ENCODE measurements at regions not wholly inside any gene's neighbourhood (a gene's known extent, or its start where the extent isn't known, plus 50 kb on each side); places are given as distances from the start of the nearest gene placed in this dataset.

- Histone ChIP-seq H3K27ac (no peak overlapping the region), H3K9me3 (no peaks in the 10 kb centered on the region), H3K36me3 (no peaks in the 10 kb centered on the region), H3K4me3 (ENCODE audit: low read depth in 1 of 2, low read length in 1 of 2) (no peak overlapping the region), H3K27me3 (no peaks in the 10 kb centered on the region), H3K4me1 (ENCODE audit: control insufficient read depth in 1 of 2, insufficient read depth in 1 of 2, low read depth in 1 of 2, low read length in 1 of 2) (no peaks in the 10 kb centered on the region)
- TF ChIP-seq, protein P1, sequence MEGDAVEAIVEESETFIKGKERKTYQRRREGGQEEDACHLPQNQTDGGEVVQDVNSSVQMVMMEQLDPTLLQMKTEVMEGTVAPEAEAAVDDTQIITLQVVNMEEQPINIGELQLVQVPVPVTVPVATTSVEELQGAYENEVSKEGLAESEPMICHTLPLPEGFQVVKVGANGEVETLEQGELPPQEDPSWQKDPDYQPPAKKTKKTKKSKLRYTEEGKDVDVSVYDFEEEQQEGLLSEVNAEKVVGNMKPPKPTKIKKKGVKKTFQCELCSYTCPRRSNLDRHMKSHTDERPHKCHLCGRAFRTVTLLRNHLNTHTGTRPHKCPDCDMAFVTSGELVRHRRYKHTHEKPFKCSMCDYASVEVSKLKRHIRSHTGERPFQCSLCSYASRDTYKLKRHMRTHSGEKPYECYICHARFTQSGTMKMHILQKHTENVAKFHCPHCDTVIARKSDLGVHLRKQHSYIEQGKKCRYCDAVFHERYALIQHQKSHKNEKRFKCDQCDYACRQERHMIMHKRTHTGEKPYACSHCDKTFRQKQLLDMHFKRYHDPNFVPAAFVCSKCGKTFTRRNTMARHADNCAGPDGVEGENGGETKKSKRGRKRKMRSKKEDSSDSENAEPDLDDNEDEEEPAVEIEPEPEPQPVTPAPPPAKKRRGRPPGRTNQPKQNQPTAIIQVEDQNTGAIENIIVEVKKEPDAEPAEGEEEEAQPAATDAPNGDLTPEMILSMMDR (IDR thresholded peaks at IDR 0.05) = no peak
Measured at GRCh38 chr2:104563398-104563996, 290.4 kb upstream of the POU3F3 start.

GRCh38 chr2:104568247-104568646, 285.7 kb upstream of the POU3F3 start:
- no peak overlapping the region for H3K4me3 ChIP-seq (ENCODE audit: low read depth in 1 of 2, low read length in 1 of 2)
- TF ChIP-seq, protein P1 (IDR thresholded peaks at IDR 0.05) = no peak
- H3K36me3 ChIP-seq = no peaks in the 10 kb centered on the region
- no peak overlapping the region for H3K27ac ChIP-seq
- H3K27me3 ChIP-seq = no peaks in the 10 kb centered on the region
- H3K9me3 ChIP-seq = no peaks in the 10 kb centered on the region
- no peaks in the 10 kb centered on the region for H3K4me1 ChIP-seq (ENCODE audit: control insufficient read depth in 1 of 2, insufficient read depth in 1 of 2, low read depth in 1 of 2, low read length in 1 of 2)

- H3K9me3 ChIP-seq = no peaks in the 10 kb centered on the region
- TF ChIP-seq, protein P1 (IDR thresholded peaks at IDR 0.05) = no peak
- H3K36me3 ChIP-seq = no peaks in the 10 kb centered on the region
- H3K4me1 ChIP-seq (ENCODE audit: control insufficient read depth in 1 of 2, insufficient read depth in 1 of 2, low read depth in 1 of 2, low read length in 1 of 2) = no peaks in the 10 kb centered on the region
- no peak overlapping the region for H3K4me3 ChIP-seq (ENCODE audit: low read depth in 1 of 2, low read length in 1 of 2)
- H3K27me3 ChIP-seq = no peaks in the 10 kb centered on the region
- H3K27ac ChIP-seq = no peak overlapping the region
Measured at GRCh38 chr2:104570259-104570658, 283.7 kb upstream of the POU3F3 start.

DNA sequence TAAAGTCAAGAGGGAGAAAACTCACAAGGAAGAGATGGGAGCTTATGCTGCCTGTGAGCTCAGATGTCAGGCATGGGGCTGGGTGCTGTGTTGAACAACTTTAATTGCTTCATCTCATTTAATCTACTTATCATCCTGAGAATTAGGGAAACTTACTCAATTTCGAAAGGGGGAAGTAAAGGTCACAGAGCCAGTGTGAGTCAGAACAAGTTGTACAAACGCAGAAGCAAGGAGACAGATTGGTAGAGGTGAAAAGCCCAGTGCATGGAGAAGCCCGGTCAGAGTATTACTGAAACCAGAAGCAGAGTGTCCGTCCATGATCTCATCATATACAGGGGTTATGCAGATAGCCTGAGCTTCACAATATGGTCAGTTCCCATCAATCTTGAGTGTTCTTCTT, 281.1 kb upstream of the POU3F3 start:
- TF ChIP-seq, protein P1 (IDR thresholded peaks at IDR 0.05) = no peak
- Histone ChIP-seq H3K4me1 (ENCODE audit: control insufficient read depth in 1 of 2, insufficient read depth in 1 of 2, low read depth in 1 of 2, low read length in 1 of 2) (no peaks in the 10 kb centered on the region), H3K4me3 (ENCODE audit: low read depth in 1 of 2, low read length in 1 of 2) (no peak overlapping the region), H3K27ac (no peak overlapping the region), H3K36me3 (no peaks in the 10 kb centered on the region), H3K9me3 (no peaks in the 10 kb centered on the region), H3K27me3 (no peaks in the 10 kb centered on the region)

DNA sequence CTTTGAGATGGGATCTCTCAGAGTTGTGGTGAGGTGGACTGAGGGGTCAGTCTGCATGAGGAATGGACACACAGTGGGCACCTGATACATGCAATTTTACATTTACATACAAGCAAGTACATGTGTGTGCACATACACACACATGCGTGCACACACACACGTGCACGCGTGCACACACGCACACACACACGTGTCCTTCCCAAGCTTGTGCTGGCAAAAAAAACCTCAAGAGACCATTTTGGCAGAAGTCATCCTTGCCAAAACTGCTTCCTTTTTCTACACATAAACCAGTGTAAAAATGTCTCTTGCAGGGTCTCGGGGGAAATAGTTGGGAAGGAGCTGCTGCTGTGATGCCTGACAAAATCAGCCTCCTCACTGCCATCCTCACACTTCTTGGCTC, 279.5 kb upstream of the POU3F3 start:
- Histone ChIP-seq H3K9me3 (no peaks in the 10 kb centered on the region), H3K27me3 (no peaks in the 10 kb centered on the region), H3K36me3 (no peaks in the 10 kb centered on the region), H3K4me1 (ENCODE audit: control insufficient read depth in 1 of 2, insufficient read depth in 1 of 2, low read depth in 1 of 2, low read length in 1 of 2) (no peaks in the 10 kb centered on the region), H3K4me3 (ENCODE audit: low read depth in 1 of 2, low read length in 1 of 2) (no peak overlapping the region), H3K27ac (no peak overlapping the region)
- TF ChIP-seq, protein P1 (IDR thresholded peaks at IDR 0.05) = no peak

- H3K4me3 ChIP-seq (ENCODE audit: low read depth in 1 of 2, low read length in 1 of 2) = no peak overlapping the region
- H3K27me3 ChIP-seq = no peaks in the 10 kb centered on the region
Measured at GRCh38 chr2:104577143-104577542, 276.8 kb upstream of the POU3F3 start.

More at GRCh38 chr2:104577143-104577542, 276.8 kb upstream of the POU3F3 start:
- Histone ChIP-seq H3K27ac (no peak overlapping the region), H3K36me3 (no peaks in the 10 kb centered on the region), H3K9me3 (no peaks in the 10 kb centered on the region), H3K4me1 (ENCODE audit: control insufficient read depth in 1 of 2, insufficient read depth in 1 of 2, low read depth in 1 of 2, low read length in 1 of 2) (no peaks in the 10 kb centered on the region)
- TF ChIP-seq, protein P1 (IDR thresholded peaks at IDR 0.05) = no peak

Measured in neutrophil (primary cell).